Esophagus (tissue), 2 donors: ENCODE measurements at regions not wholly inside any gene's neighbourhood (a gene's known extent, or its start where the extent isn't known, plus 50 kb on each side); places are given as distances from the start of the nearest gene placed in this dataset.

ENCODE experiments used
- H3K27ac ChIP-seq, 2 donors: one replicate each; pipeline ENCODE4 v1.5.1; 2013; ENCODE audit warnings: low read depth in 2 of 2, mild to moderate bottlenecking in 2 of 2, inconsistent platforms in 1 of 2, low read length in 1 of 2, moderate library complexity in 1 of 2
- H3K27me3 ChIP-seq, 2 donors: one replicate each; pipeline ENCODE4 v1.6.1; 2013; ENCODE audit warnings: low read length in 2 of 2, control low read depth in 1 of 2, mild to moderate bottlenecking in 1 of 2; ENCODE audit not compliant: insufficient read depth in 2 of 2, control insufficient read depth in 1 of 2
- H3K36me3 ChIP-seq, 2 donors: one replicate each; pipeline ENCODE4 v1.6.1; 2013; ENCODE audit warnings: low read length in 1 of 2; ENCODE audit not compliant: control insufficient read depth in 2 of 2, insufficient read depth in 2 of 2
- H3K4me1 ChIP-seq, 2 donors: one replicate each; pipeline ENCODE4 v1.6.1; 2013; ENCODE audit warnings: low read length in 1 of 2; ENCODE audit not compliant: control insufficient read depth in 2 of 2, insufficient read depth in 2 of 2
- H3K4me3 ChIP-seq, 2 donors: one replicate each; pipeline ENCODE4 v1.5.1; 2013; ENCODE audit warnings: low read length in 2 of 2, mild to moderate bottlenecking in 2 of 2, low read depth in 1 of 2, moderate library complexity in 1 of 2
- H3K9me3 ChIP-seq, 2 donors: one replicate each; pipeline ENCODE4 v1.6.1; 2013; ENCODE audit warnings: mild to moderate bottlenecking in 2 of 2, low read depth in 1 of 2, low read length in 1 of 2, moderate library complexity in 1 of 2; ENCODE audit not compliant: control insufficient read depth in 2 of 2, insufficient read depth in 1 of 2
- WGBS, 2 donors: extraction: QIAGEN DNeasy Blood & Tissue Kit; methylation state at CpG; one replicate each; pipeline ENCODE4 v1.1.7; 2013; 5-methylcytosine and 5-hydroxymethylcytosine counted together
- donor health status: healthy with polysubstance abuse.
- donor health status: Bipolar disorder and iron deficiency.

GRCh38 chr20:60349418-60349817, 391.2 kb downstream of the CDH26 start:
- Histone ChIP-seq H3K4me1 (no peaks in the 10 kb centered on the region), H3K27me3 (no peaks in the 10 kb centered on the region), H3K4me3 (no peak overlapping the region), H3K9me3 (peaks cover 0 to 5% of the 10 kb centered on the region in 2 donors), H3K36me3 (no peaks in the 10 kb centered on the region), H3K27ac (no peak overlapping the region)
- 86 to 89% methylated on average over 11 of the region's 11 CpGs for WGBS, 2 donors

GRCh38 chr20:60352017-60352416, 393.8 kb downstream of the CDH26 start:
- Histone ChIP-seq H3K36me3 (no peaks in the 10 kb centered on the region), H3K27ac (no peak overlapping the region), H3K4me3 (no peak overlapping the region), H3K9me3 (peaks cover 0 to 2% of the 10 kb centered on the region in 2 donors), H3K27me3 (no peaks in the 10 kb centered on the region), H3K4me1 (no peaks in the 10 kb centered on the region)
- WGBS, 2 donors = 76 to 79% methylated on average over 2 of the region's 2 CpGs

GRCh38 chr20:60352596-60352995, 394.4 kb downstream of the CDH26 start:
- no peak overlapping the region for H3K4me3 ChIP-seq
- H3K27me3 ChIP-seq = no peaks in the 10 kb centered on the region
- no peaks in the 10 kb centered on the region for H3K4me1 ChIP-seq
- peaks cover 0 to 2% of the 10 kb centered on the region in 2 donors for H3K9me3 ChIP-seq
- WGBS, 2 donors = 85 to 87% methylated on average over 6 of the region's 6 CpGs
- no peak overlapping the region for H3K27ac ChIP-seq
- no peaks in the 10 kb centered on the region for H3K36me3 ChIP-seq

- H3K9me3 ChIP-seq = peaks cover 0 to 2% of the 10 kb centered on the region in 2 donors
- H3K4me1 ChIP-seq = no peaks in the 10 kb centered on the region
- 53 to 63% methylated on average over 5 of the region's 5 CpGs for WGBS, 2 donors
- H3K27ac ChIP-seq = no peak overlapping the region
- no peaks in the 10 kb centered on the region for H3K36me3 ChIP-seq
- no peaks in the 10 kb centered on the region for H3K27me3 ChIP-seq
- H3K4me3 ChIP-seq = no peak overlapping the region
These were observed 395.9 kb downstream of the CDH26 start for GRCh38 chr20:60354024-60354580.

GRCh38 chr20:60358101-60358500, 399.9 kb downstream of the CDH26 start:
- Histone ChIP-seq H3K36me3 (no peaks in the 10 kb centered on the region), H3K4me3 (no peak overlapping the region), H3K27ac (no peak overlapping the region), H3K27me3 (no peaks in the 10 kb centered on the region), H3K4me1 (no peaks in the 10 kb centered on the region), H3K9me3 (peaks cover 0 to 5% of the 10 kb centered on the region in 2 donors)
- WGBS, 2 donors = 78 to 88% methylated on average over 4 of the region's 4 CpGs

GRCh38 chr20:60359010-60359409, 400.8 kb downstream of the CDH26 start:
- Histone ChIP-seq H3K4me3 (no peak overlapping the region), H3K27ac (no peak overlapping the region), H3K9me3 (peaks cover 0 to 5% of the 10 kb centered on the region in 2 donors), H3K4me1 (no peaks in the 10 kb centered on the region), H3K36me3 (no peaks in the 10 kb centered on the region), H3K27me3 (no peaks in the 10 kb centered on the region)
- 91 to 92% methylated on average over 5 of the region's 5 CpGs for whole genome bisulfite sequencing, 2 donors

GRCh38 chr20:60361761-60362395, 403.7 kb downstream of the CDH26 start:
- H3K27ac ChIP-seq = no peak overlapping the region
- no peak overlapping the region for H3K4me3 ChIP-seq
- 68 to 73% methylated on average over 10 of the region's 10 CpGs for WGBS, 2 donors
- H3K36me3 ChIP-seq = no peaks in the 10 kb centered on the region
- no peaks in the 10 kb centered on the region for H3K27me3 ChIP-seq
- H3K9me3 ChIP-seq = peaks cover 0 to 10% of the 10 kb centered on the region in 2 donors
- no peaks in the 10 kb centered on the region for H3K4me1 ChIP-seq

- no peaks in the 10 kb centered on the region for H3K4me1 ChIP-seq
- 42 to 47% methylated on average over 5 of the region's 5 CpGs for WGBS, 2 donors
- no peaks in the 10 kb centered on the region for H3K36me3 ChIP-seq
- H3K4me3 ChIP-seq = no peak overlapping the region
- H3K27ac ChIP-seq = no peak overlapping the region
- peaks cover 0 to 10% of the 10 kb centered on the region in 2 donors for H3K9me3 ChIP-seq
- H3K27me3 ChIP-seq = no peaks in the 10 kb centered on the region
These were observed 404.3 kb downstream of the CDH26 start for GRCh38 chr20:60362531-60362930.

- H3K27ac ChIP-seq = no peak overlapping the region
- H3K4me1 ChIP-seq = no peaks in the 10 kb centered on the region
- no peaks in the 10 kb centered on the region for H3K27me3 ChIP-seq
- H3K36me3 ChIP-seq = no peaks in the 10 kb centered on the region
- WGBS, 2 donors = 81 to 86% methylated on average over 12 of the region's 12 CpGs
- H3K4me3 ChIP-seq = no peak overlapping the region
- peaks cover 0 to 10% of the 10 kb centered on the region in 2 donors for H3K9me3 ChIP-seq
These were observed 405.5 kb downstream of the CDH26 start for GRCh38 chr20:60363698-60364097.

- no peak overlapping the region for H3K27ac ChIP-seq
- H3K4me1 ChIP-seq = no peaks in the 10 kb centered on the region
- no peaks in the 10 kb centered on the region for H3K36me3 ChIP-seq
- peaks cover 0 to 8% of the 10 kb centered on the region in 2 donors for H3K9me3 ChIP-seq
- H3K27me3 ChIP-seq = no peaks in the 10 kb centered on the region
- no peak overlapping the region for H3K4me3 ChIP-seq
- WGBS, 2 donors = 52% methylated on average over 8 of the region's 8 CpGs
These were observed 406.9 kb downstream of the CDH26 start for GRCh38 chr20:60365064-60365666.
